ENCODE measurements at regions not wholly inside any gene's neighbourhood (a gene's known extent, or its start where the extent isn't known, plus 50 kb on each side); places are given as distances from the start of the nearest gene placed in this dataset.

- Histone ChIP-seq H3K36me3 (no peaks in the 10 kb centered on the region), H3K9me3 (no peaks in the 10 kb centered on the region), H3K27ac (no peak overlapping the region), H3K4me1 (ENCODE audit: control insufficient read depth in 1 of 2, insufficient read depth in 1 of 2, low read depth in 1 of 2, low read length in 1 of 2) (no peaks in the 10 kb centered on the region), H3K4me3 (ENCODE audit: low read depth in 1 of 2, low read length in 1 of 2) (no peak overlapping the region), H3K27me3 (no peaks in the 10 kb centered on the region)
- no peak for TF ChIP-seq CTCF (IDR thresholded peaks at IDR 0.05)
These were observed 291.2 kb downstream of the TEX29 start for GRCh38 chr13:111611651-111612050.

GRCh38 chr13:111612886-111613285 lies 292.4 kb downstream of the TEX29 start:
- no peak overlapping the region for H3K27ac ChIP-seq
- H3K9me3 ChIP-seq: no peaks in the 10 kb centered on the region
- no peak for TF ChIP-seq CTCF (IDR thresholded peaks at IDR 0.05)
- no peak overlapping the region for H3K4me3 ChIP-seq (ENCODE audit: low read depth in 1 of 2, low read length in 1 of 2)
- H3K27me3 ChIP-seq: no peaks in the 10 kb centered on the region
- H3K36me3 ChIP-seq: no peaks in the 10 kb centered on the region
- H3K4me1 ChIP-seq (ENCODE audit: control insufficient read depth in 1 of 2, insufficient read depth in 1 of 2, low read depth in 1 of 2, low read length in 1 of 2): no peaks in the 10 kb centered on the region

- no peaks in the 10 kb centered on the region for H3K4me1 ChIP-seq (ENCODE audit: control insufficient read depth in 1 of 2, insufficient read depth in 1 of 2, low read depth in 1 of 2, low read length in 1 of 2)
- no peaks in the 10 kb centered on the region for H3K27me3 ChIP-seq
- H3K4me3 ChIP-seq (ENCODE audit: low read depth in 1 of 2, low read length in 1 of 2): no peak overlapping the region
- H3K36me3 ChIP-seq: no peaks in the 10 kb centered on the region
- no peak overlapping the region for H3K27ac ChIP-seq
- no peak for TF ChIP-seq CTCF (IDR thresholded peaks at IDR 0.05)
- H3K9me3 ChIP-seq: no peaks in the 10 kb centered on the region
These were observed 293.6 kb downstream of the TEX29 start for GRCh38 chr13:111614009-111614408.

- H3K36me3 ChIP-seq: no peaks in the 10 kb centered on the region
These were observed 294.2 kb downstream of the TEX29 start for GRCh38 chr13:111614613-111615012.

GRCh38 chr13:111616203-111616602 lies 295.8 kb downstream of the TEX29 start:
- no peak for TF ChIP-seq CTCF (IDR thresholded peaks at IDR 0.05)
- H3K27me3 ChIP-seq: no peaks in the 10 kb centered on the region
- H3K4me3 ChIP-seq (ENCODE audit: low read depth in 1 of 2, low read length in 1 of 2): no peak overlapping the region
- no peaks in the 10 kb centered on the region for H3K9me3 ChIP-seq
- H3K36me3 ChIP-seq: no peaks in the 10 kb centered on the region
- H3K27ac ChIP-seq: no peak overlapping the region
- H3K4me1 ChIP-seq (ENCODE audit: control insufficient read depth in 1 of 2, insufficient read depth in 1 of 2, low read depth in 1 of 2, low read length in 1 of 2): no peaks in the 10 kb centered on the region

More at GRCh38 chr13:111614613-111615012, 294.2 kb downstream of the TEX29 start:
- Histone ChIP-seq H3K27ac (no peak overlapping the region), H3K4me1 (ENCODE audit: control insufficient read depth in 1 of 2, insufficient read depth in 1 of 2, low read depth in 1 of 2, low read length in 1 of 2) (no peaks in the 10 kb centered on the region), H3K9me3 (no peaks in the 10 kb centered on the region), H3K27me3 (no peaks in the 10 kb centered on the region), H3K4me3 (ENCODE audit: low read depth in 1 of 2, low read length in 1 of 2) (no peak overlapping the region)
- TF ChIP-seq CTCF (IDR thresholded peaks at IDR 0.05): no peak

GRCh38 chr13:111620166-111620565 lies 299.7 kb downstream of the TEX29 start:
- Histone ChIP-seq H3K4me1 (ENCODE audit: control insufficient read depth in 1 of 2, insufficient read depth in 1 of 2, low read depth in 1 of 2, low read length in 1 of 2) (no peaks in the 10 kb centered on the region), H3K9me3 (no peaks in the 10 kb centered on the region), H3K27me3 (no peaks in the 10 kb centered on the region), H3K4me3 (ENCODE audit: low read depth in 1 of 2, low read length in 1 of 2) (no peak overlapping the region), H3K36me3 (no peaks in the 10 kb centered on the region), H3K27ac (no peak overlapping the region)
- no peak for TF ChIP-seq CTCF (IDR thresholded peaks at IDR 0.05)
